H1 (cell line): ENCODE measurements at regions not wholly inside any gene's neighbourhood (a gene's known extent, or its start where the extent isn't known, plus 50 kb on each side); places are given as distances from the start of the nearest gene placed in this dataset.

ENCODE experiments used
- CTCF ChIA-PET: fragments of 300-600 bp; sonication (Branson Sonifier 250); formaldehyde crosslinking; loops from one replicate; lab custom pipeline; 2021; ENCODE audit not compliant: partially characterized antibody; lab: Charles Lee
- POLR2A ChIA-PET: fragments of 300-600 bp; sonication (Branson Sonifier 250); formaldehyde crosslinking; loops from one replicate; lab custom pipeline; 2021; ENCODE audit warnings: inconsistent platforms; ENCODE audit not compliant: partially characterized antibody; lab: Charles Lee
- DNase-seq, 2 experiments: peaks; one replicate each; pipeline versions ENCODE4 v3.0.0 to v3.0.0-alpha.2; 2010 to 2022; ENCODE audit warnings: low spot score in 2 of 2, low read depth in 1 of 2, mixed read lengths in 1 of 2
- FAIRE-seq: peaks from 2 replicates; lab custom pipeline; 2011; peaks lifted over from hg19 to GRCh38; lab: Jason Lieb, UNC
- H2AFZ ChIP-seq: 2 replicates; pipeline ENCODE4 v1.8.1; 2012; ENCODE audit warnings: low read length, inconsistent platforms
- H2AK5ac ChIP-seq: 2 replicates; pipeline ENCODE4 v1.6.1; 2013; ENCODE audit warnings: low read depth, low read length
- H2BK120ac ChIP-seq: replicated peaks from 2 replicates; pipeline ENCODE3; 2013; ENCODE audit warnings: low read depth, low read length, inconsistent platforms
- H2BK12ac ChIP-seq: 2 replicates; pipeline ENCODE4 v1.6.1; 2013; ENCODE audit warnings: low read depth, low read length
- H2BK15ac ChIP-seq: 2 replicates; pipeline ENCODE4 v1.6.1; 2013; ENCODE audit warnings: low read length
- H2BK20ac ChIP-seq: 2 replicates; pipeline ENCODE4 v1.6.1; 2013; ENCODE audit warnings: low read length
- H2BK5ac ChIP-seq: 2 replicates; pipeline ENCODE4 v1.6.1; 2013; ENCODE audit warnings: low read depth, low read length
- H3K14ac ChIP-seq: 2 replicates; pipeline ENCODE4 v1.6.1; 2013; ENCODE audit warnings: inconsistent platforms; ENCODE audit not compliant: insufficient read length
- H3K18ac ChIP-seq: 2 replicates; pipeline ENCODE4 v1.6.1; 2013; ENCODE audit warnings: low read length; ENCODE audit errors: extremely low read depth
- H3K23ac ChIP-seq: 2 replicates; pipeline ENCODE4 v1.6.1; 2013; ENCODE audit warnings: inconsistent platforms; ENCODE audit not compliant: insufficient read length
- H3K23me2 ChIP-seq: 2 replicates; pipeline ENCODE4 v1.6.1; 2013; ENCODE audit warnings: low read depth, low read length
- H3K27ac ChIP-seq: 2 replicates; pipeline ENCODE4 v1.6.1; 2011; ENCODE audit warnings: low read depth, low read length, inconsistent platforms
- H3K27me3 ChIP-seq, 4 experiments: replicated peaks in 1 of 4; 1 replicate in 1 of 4; 2 replicates in 3 of 4; pipeline versions ENCODE4 v1.6.1 to v1.8.1; 2011 to 2013; ENCODE audit warnings: low read length in 3 of 4, mild to moderate bottlenecking in 3 of 4, inconsistent platforms in 2 of 4, mixed read lengths in 2 of 4, moderate library complexity in 1 of 4; ENCODE audit not compliant: control insufficient read depth in 3 of 4, insufficient read depth in 3 of 4; ENCODE audit errors: extremely low read depth in 1 of 4
- H3K36me3 ChIP-seq, 4 experiments: 2 replicates each; pipeline versions ENCODE4 v1.6.1 to v1.8.1; 2011 to 2013; ENCODE audit warnings: mild to moderate bottlenecking in 4 of 4, low read length in 3 of 4, moderate library complexity in 2 of 4, control low read depth in 1 of 4, inconsistent platforms in 1 of 4; ENCODE audit not compliant: insufficient read depth in 4 of 4, control insufficient read depth in 2 of 4
- H3K4ac ChIP-seq: replicated peaks from 2 replicates; pipeline ENCODE3; 2013; ENCODE audit warnings: low read length, low read depth, mixed read lengths, inconsistent platforms; ENCODE audit not compliant: insufficient read length
- H3K4me1 ChIP-seq, 4 experiments: replicated peaks in 1 of 4; 1 replicate in 1 of 4; 2 replicates in 3 of 4; pipeline versions ENCODE4 v1.6.1 to v1.8.1; 2011 to 2013; ENCODE audit warnings: low read length in 3 of 4, inconsistent platforms in 2 of 4, mixed read lengths in 1 of 4; ENCODE audit not compliant: insufficient read depth in 4 of 4, control insufficient read depth in 3 of 4
- H3K4me2 ChIP-seq, 2 experiments: 2 replicates each; pipeline versions ENCODE4 v1.6.1 to v1.8.1; 2011 to 2013; ENCODE audit warnings: low read depth in 2 of 2, low read length in 2 of 2, control low read depth in 1 of 2, inconsistent platforms in 1 of 2, mild to moderate bottlenecking in 1 of 2; ENCODE audit not compliant: insufficient read depth in 1 of 2
- H3K4me3 ChIP-seq, 4 experiments: fragments of 200-600, 300-600 bp in 1 of 4; sonication (generic), shearing (Covaris generic), sonication (Bioruptor Twin) in 1 of 4; 2 replicates each; pipeline versions ENCODE4 v1.5.1 to v1.8.1; 2011 to 2016; ENCODE audit warnings: low read length in 4 of 4, low read depth in 3 of 4, control low read depth in 2 of 4, inconsistent platforms in 2 of 4, mild to moderate bottlenecking in 2 of 4, mixed read lengths in 1 of 4, moderate library complexity in 1 of 4; ENCODE audit not compliant: insufficient read depth in 2 of 4; ENCODE audit errors: extremely low read depth in 1 of 4
- H3K56ac ChIP-seq: replicated peaks from 2 replicates; pipeline ENCODE3; 2013; ENCODE audit warnings: low read depth, mild to moderate bottlenecking, mixed read lengths, low read length, inconsistent platforms; ENCODE audit not compliant: insufficient read length
- H3K79me1 ChIP-seq: 2 replicates; pipeline ENCODE4 v1.6.1; 2013; ENCODE audit warnings: low read depth, low read length, control low read depth
- H3K79me2 ChIP-seq, 2 experiments: 2 replicates each; pipeline versions ENCODE4 v1.6.1 to v1.8.1; 2012 to 2013; ENCODE audit warnings: low read length in 2 of 2, mild to moderate bottlenecking in 2 of 2, inconsistent platforms in 1 of 2; ENCODE audit not compliant: insufficient read depth in 2 of 2, control insufficient read depth in 1 of 2
- H3K9ac ChIP-seq, 4 experiments: replicated peaks in 1 of 4; 1 replicate in 1 of 4; 2 replicates in 3 of 4; pipeline versions ENCODE4 v1.6.1 to v1.8.1; 2011 to 2013; ENCODE audit warnings: low read depth in 3 of 4, low read length in 3 of 4, control low read depth in 2 of 4, mild to moderate bottlenecking in 2 of 4, moderate library complexity in 2 of 4, inconsistent platforms in 1 of 4; ENCODE audit errors: extremely low read depth in 1 of 4
- H3K9me3 ChIP-seq, 2 experiments: 2 replicates each; pipeline versions ENCODE4 v1.6.1 to v1.8.1; 2012 to 2013; ENCODE audit warnings: mild to moderate bottlenecking in 2 of 2, moderate library complexity in 2 of 2, control low read depth in 1 of 2, inconsistent platforms in 1 of 2, low read depth in 1 of 2, low read length in 1 of 2, mixed read lengths in 1 of 2; ENCODE audit not compliant: insufficient read depth in 2 of 2
- H4K20me1 ChIP-seq, 2 experiments: replicated peaks in 1 of 2; 2 replicates each; pipeline versions ENCODE3 to v1.8.1; 2011 to 2013; ENCODE audit warnings: inconsistent platforms in 2 of 2, low read length in 2 of 2, mild to moderate bottlenecking in 1 of 2; ENCODE audit not compliant: insufficient read depth in 2 of 2, control insufficient read depth in 1 of 2
- H4K5ac ChIP-seq: 2 replicates; pipeline ENCODE4 v1.6.1; 2013; ENCODE audit warnings: low read length, low read depth, mixed read lengths, inconsistent platforms; ENCODE audit not compliant: insufficient read length
- H4K8ac ChIP-seq: 2 replicates; pipeline ENCODE4 v1.8.0; 2013; ENCODE audit warnings: mild to moderate bottlenecking, moderate library complexity, low read length, inconsistent platforms; ENCODE audit not compliant: insufficient read depth; ENCODE audit errors: extremely low read depth
- H4K91ac ChIP-seq: replicated peaks from 2 replicates; pipeline ENCODE3; 2013; ENCODE audit warnings: low read length, mixed read lengths, inconsistent platforms; ENCODE audit not compliant: insufficient read length
- BRCA1 ChIP-seq: IDR thresholded peaks from 2 replicates; pipeline ENCODE4 v1.6.1; 2012; ENCODE audit warnings: low read depth, low read length, improper control_type of control experiment
- CEBPB ChIP-seq: IDR thresholded peaks from 2 replicates; pipeline ENCODE4 v1.6.1; 2012; ENCODE audit warnings: low read depth, low read length
- EGR1 ChIP-seq: IDR thresholded peaks from 2 replicates; pipeline ENCODE4 v1.6.1; 2011; ENCODE audit warnings: low read depth, low read length, borderline replicate concordance
- EZH2 ChIP-seq: fragments of 200-600 bp; sonication (generic); IDR thresholded peaks from 2 replicates; pipeline ENCODE4 v1.7.1; 2012; ENCODE audit warnings: low read depth, mild to moderate bottlenecking, moderate library complexity, low read length, inconsistent platforms; ENCODE audit not compliant: severe bottlenecking
- GABPA ChIP-seq: IDR thresholded peaks from 2 replicates; pipeline ENCODE4 v1.6.1; 2011; ENCODE audit warnings: mild to moderate bottlenecking, low read length, moderate library complexity, borderline replicate concordance; ENCODE audit not compliant: insufficient read depth
- HDAC2 ChIP-seq, 2 experiments: fragments of 300-600 bp in 1 of 2; sonication (generic) in 1 of 2; IDR thresholded peaks; 2 replicates each; pipeline ENCODE4 v1.6.1; 2011 to 2012; ENCODE audit warnings: low read depth in 2 of 2, low read length in 2 of 2, mild to moderate bottlenecking in 2 of 2, moderate library complexity in 2 of 2, borderline replicate concordance in 1 of 2, inconsistent platforms in 1 of 2
- HDAC6 ChIP-seq: IDR thresholded peaks from one replicate; pipeline ENCODE4 v1.7.1; 2012; ENCODE audit warnings: low read depth, mild to moderate bottlenecking, inconsistent platforms, low read length, moderate library complexity
- JUN ChIP-seq: IDR thresholded peaks from 2 replicates; pipeline ENCODE4 v1.6.1; 2011; ENCODE audit warnings: low read depth, mild to moderate bottlenecking, improper control_type of control experiment, low read length
- KDM4A ChIP-seq: IDR thresholded peaks from one replicate; pipeline ENCODE4 v1.7.1; 2012; ENCODE audit warnings: low read depth, mild to moderate bottlenecking, moderate library complexity, low read length, inconsistent platforms; ENCODE audit not compliant: severe bottlenecking
- POLR2AphosphoS5 ChIP-seq: IDR thresholded peaks from 2 replicates; pipeline ENCODE4 v1.6.1; 2011; ENCODE audit warnings: low read depth, low read length
- SAP30 ChIP-seq: fragments of 300-600 bp; sonication (generic); IDR thresholded peaks from 2 replicates; pipeline ENCODE4 v1.7.1; 2012; ENCODE audit warnings: low read length, moderate library complexity, mild to moderate bottlenecking, inconsistent platforms; ENCODE audit not compliant: insufficient read depth, insufficient replicate concordance
- SIRT6 ChIP-seq: IDR thresholded peaks from one replicate; pipeline ENCODE4 v1.7.1; 2012; ENCODE audit warnings: low read length, inconsistent platforms
- SP2 ChIP-seq: IDR thresholded peaks from 2 replicates; pipeline ENCODE4 v1.6.1; 2012; ENCODE audit warnings: mild to moderate bottlenecking, low read length, inconsistent platforms
- WGBS, 2 experiments: shearing (Covaris generic) in 1 of 2; methylation state at CpG; one replicate each; pipeline versions ENCODE4 v1.1.6 to v1.1.7; 2013 to 2015; ENCODE audit warnings: low lambda C conversion rate in 2 of 2, mixed read lengths in 2 of 2, inconsistent platforms in 1 of 2, low coverage in 1 of 2, missing lambda C conversion rate in 1 of 2; ENCODE audit not compliant: insufficient replicate concordance in 2 of 2, insufficient coverage in 1 of 2, insufficient read length in 1 of 2; ENCODE audit errors: extremely low coverage in 1 of 2, missing lambda C conversion rate in 1 of 2; 5-methylcytosine and 5-hydroxymethylcytosine counted together

DNA sequence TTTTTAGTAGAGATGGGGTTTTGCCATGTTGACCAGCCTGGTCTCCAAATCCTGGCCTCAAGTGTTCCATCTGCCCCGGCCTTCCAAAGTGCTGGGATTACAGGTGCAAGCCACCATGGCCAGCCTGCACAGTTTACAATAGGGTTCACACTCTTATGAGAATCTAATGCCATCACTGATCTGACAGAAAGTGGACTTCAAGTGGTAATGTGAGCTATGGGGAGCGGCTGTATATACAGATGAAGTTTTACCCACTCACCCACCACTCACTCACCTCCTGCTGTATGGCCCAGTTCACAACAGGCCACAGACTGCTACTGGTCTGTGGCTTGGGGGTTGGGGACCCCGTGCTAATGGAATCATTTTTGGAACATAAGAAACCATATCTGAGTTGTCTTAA is 58.4 kb upstream of the RNPC3 start:
- TF ChIP-seq HDAC6 (no peak), GABPA (no peak), JUN (no peak), HDAC2 (IDR thresholded peaks at IDR 0.05; ENCODE audit: borderline replicate concordance in 1 of 2, low read depth in 2 of 2, low read length in 2 of 2) (no peak), SIRT6 (no peak), SP2 (no peak), EZH2 (no peak), SAP30 (no peak), CEBPB (no peak), BRCA1 (no peak), EGR1 (no peak), KDM4A (no peak), POLR2AphosphoS5 (no peak)
- no peak overlapping the region for H2AFZ ChIP-seq
- H3K27me3 ChIP-seq, result no peaks in the 10 kb centered on the region
- H3K9ac ChIP-seq, result no peak overlapping the region
- H3K23me2 ChIP-seq, result no peaks in the 10 kb centered on the region; the same call in 1 of the 2 replicates
- H3K56ac ChIP-seq, result no peak overlapping the region
- no peak overlapping the region for H4K91ac ChIP-seq
- no peaks in the 10 kb centered on the region for H3K4me1 ChIP-seq
- H2BK15ac ChIP-seq, result no peak overlapping the region
- H3K18ac ChIP-seq, result no peak overlapping the region
- H3K79me1 ChIP-seq, result no peaks in the 10 kb centered on the region
- no peak overlapping the region for H3K4me3 ChIP-seq
- H3K9me3 ChIP-seq, result no peaks in the 10 kb centered on the region
- H2AK5ac ChIP-seq, result no peak overlapping the region
- H2BK12ac ChIP-seq, result no peak overlapping the region
- no peak overlapping the region for H4K8ac ChIP-seq
- no peak overlapping the region for H4K5ac ChIP-seq
- H2BK20ac ChIP-seq, result no peak overlapping the region
- H3K4ac ChIP-seq, result no peak overlapping the region
- POLR2A ChIA-PET, result no interaction called here
- no peaks in the 10 kb centered on the region for H4K20me1 ChIP-seq
- H3K23ac ChIP-seq, result no peak overlapping the region
- no peak overlapping the region for H3K14ac ChIP-seq
- 93% methylated on average over 3 of the region's 3 CpGs; no CpG with 5 or more reads in 1 of the 2 experiments for WGBS, 2 experiments
- no peak overlapping the region for H3K27ac ChIP-seq
- no peaks in the 10 kb centered on the region for H3K79me2 ChIP-seq
- DNase-seq (no peak), FAIRE-seq (no peak)
- H3K36me3 ChIP-seq, result no peaks in the 10 kb centered on the region
- no peak overlapping the region for H2BK120ac ChIP-seq
- CTCF ChIA-PET, result interaction anchor here (0.7 to 1.3 kb wide), 4 partner anchors 94 to 368 kb away, joined by 3 to 4 read pairs (median 4); no protein-coding TSS in a partner anchor
- H2BK5ac ChIP-seq, result no peak overlapping the region
- H3K4me2 ChIP-seq, result no peak overlapping the region
